Esophagus (tissue), 2 donors: ENCODE measurements at regions not wholly inside any gene's neighbourhood (a gene's known extent, or its start where the extent isn't known, plus 50 kb on each side); places are given as distances from the start of the nearest gene placed in this dataset.

Experiments
- H3K27ac ChIP-seq, 2 donors: one replicate each; pipeline ENCODE4 v1.5.1; 2013; ENCODE audit warnings: low read depth in 2 of 2, mild to moderate bottlenecking in 2 of 2, inconsistent platforms in 1 of 2, low read length in 1 of 2, moderate library complexity in 1 of 2
- H3K27me3 ChIP-seq, 2 donors: one replicate each; pipeline ENCODE4 v1.6.1; 2013; ENCODE audit warnings: low read length in 2 of 2, control low read depth in 1 of 2, mild to moderate bottlenecking in 1 of 2; ENCODE audit not compliant: insufficient read depth in 2 of 2, control insufficient read depth in 1 of 2
- H3K36me3 ChIP-seq, 2 donors: one replicate each; pipeline ENCODE4 v1.6.1; 2013; ENCODE audit warnings: low read length in 1 of 2; ENCODE audit not compliant: control insufficient read depth in 2 of 2, insufficient read depth in 2 of 2
- H3K4me1 ChIP-seq, 2 donors: one replicate each; pipeline ENCODE4 v1.6.1; 2013; ENCODE audit warnings: low read length in 1 of 2; ENCODE audit not compliant: control insufficient read depth in 2 of 2, insufficient read depth in 2 of 2
- H3K4me3 ChIP-seq, 2 donors: one replicate each; pipeline ENCODE4 v1.5.1; 2013; ENCODE audit warnings: low read length in 2 of 2, mild to moderate bottlenecking in 2 of 2, low read depth in 1 of 2, moderate library complexity in 1 of 2
- H3K9me3 ChIP-seq, 2 donors: one replicate each; pipeline ENCODE4 v1.6.1; 2013; ENCODE audit warnings: mild to moderate bottlenecking in 2 of 2, low read depth in 1 of 2, low read length in 1 of 2, moderate library complexity in 1 of 2; ENCODE audit not compliant: control insufficient read depth in 2 of 2, insufficient read depth in 1 of 2
- WGBS, 2 donors: extraction: QIAGEN DNeasy Blood & Tissue Kit; methylation state at CpG; one replicate each; pipeline ENCODE4 v1.1.7; 2013; 5-methylcytosine and 5-hydroxymethylcytosine counted together
- donor health status: healthy with polysubstance abuse.
- donor health status: Bipolar disorder and iron deficiency.

DNA sequence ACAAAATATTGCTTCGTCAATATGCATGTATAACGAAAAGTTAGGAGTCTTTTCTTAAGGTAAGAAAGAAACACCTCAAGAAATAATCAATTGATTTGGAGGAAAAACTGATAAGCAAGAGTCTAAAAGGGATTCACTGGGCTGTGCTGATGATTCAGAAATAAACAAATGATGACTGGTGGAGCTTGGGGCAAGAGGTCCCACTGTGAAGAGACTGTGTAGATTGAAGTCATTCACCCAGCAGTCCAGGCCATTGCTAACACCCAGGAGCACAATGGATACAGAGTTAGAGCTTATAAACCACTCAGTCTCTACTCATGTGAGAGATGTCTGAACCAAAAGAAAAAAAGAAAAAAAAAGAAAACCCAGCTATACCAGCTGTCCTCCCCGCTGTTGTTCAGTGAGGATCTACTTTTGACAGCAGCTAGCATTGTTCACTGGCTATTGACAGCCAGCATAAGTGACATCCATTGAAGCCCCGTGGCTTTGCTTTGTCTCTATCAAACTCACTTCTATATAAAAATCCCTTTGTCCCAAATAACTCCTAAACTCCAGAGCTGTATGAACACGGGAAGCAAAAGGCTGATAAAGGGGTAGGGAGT lies 255.5 kb downstream of the KCTD12 start:
- no peaks in the 10 kb centered on the region for H3K27me3 ChIP-seq
- no peaks in the 10 kb centered on the region for H3K9me3 ChIP-seq
- 75% methylated on average over 5 of the region's 5 CpGs for WGBS, 2 donors
- H3K4me3 ChIP-seq, result no peak overlapping the region
- H3K36me3 ChIP-seq, result no peaks in the 10 kb centered on the region
- no peaks in the 10 kb centered on the region for H3K4me1 ChIP-seq
- no peak overlapping the region for H3K27ac ChIP-seq

GRCh38 chr13:76622315-76623040 lies 263.7 kb downstream of the KCTD12 start:
- Histone ChIP-seq H3K9me3 (no peaks in the 10 kb centered on the region), H3K4me1 (no peaks in the 10 kb centered on the region), H3K36me3 (no peaks in the 10 kb centered on the region), H3K27ac (no peak overlapping the region), H3K4me3 (no peak overlapping the region), H3K27me3 (no peaks in the 10 kb centered on the region)
- 62 to 68% methylated on average over 1 of the region's 1 CpG for WGBS, 2 donors

- no peaks in the 10 kb centered on the region for H3K9me3 ChIP-seq
- H3K27ac ChIP-seq, result no peak overlapping the region
- no peak overlapping the region for H3K4me3 ChIP-seq
- no peaks in the 10 kb centered on the region for H3K4me1 ChIP-seq
- H3K36me3 ChIP-seq, result no peaks in the 10 kb centered on the region
- no peaks in the 10 kb centered on the region for H3K27me3 ChIP-seq
These were observed 264.5 kb downstream of the KCTD12 start for GRCh38 chr13:76621705-76622104.

GRCh38 chr13:76620036-76620435 lies 266.2 kb downstream of the KCTD12 start:
- Histone ChIP-seq H3K4me3 (no peak overlapping the region), H3K27me3 (no peaks in the 10 kb centered on the region), H3K9me3 (no peaks in the 10 kb centered on the region), H3K27ac (no peak overlapping the region), H3K36me3 (no peaks in the 10 kb centered on the region), H3K4me1 (no peaks in the 10 kb centered on the region)
- 82 to 83% methylated on average over 5 of the region's 5 CpGs for WGBS, 2 donors

- Histone ChIP-seq H3K4me1 (no peaks in the 10 kb centered on the region), H3K36me3 (no peaks in the 10 kb centered on the region), H3K27ac (no peak overlapping the region), H3K27me3 (no peaks in the 10 kb centered on the region), H3K4me3 (no peak overlapping the region), H3K9me3 (no peaks in the 10 kb centered on the region)
These were observed 266.6 kb downstream of the KCTD12 start for GRCh38 chr13:76619631-76620030.

DNA sequence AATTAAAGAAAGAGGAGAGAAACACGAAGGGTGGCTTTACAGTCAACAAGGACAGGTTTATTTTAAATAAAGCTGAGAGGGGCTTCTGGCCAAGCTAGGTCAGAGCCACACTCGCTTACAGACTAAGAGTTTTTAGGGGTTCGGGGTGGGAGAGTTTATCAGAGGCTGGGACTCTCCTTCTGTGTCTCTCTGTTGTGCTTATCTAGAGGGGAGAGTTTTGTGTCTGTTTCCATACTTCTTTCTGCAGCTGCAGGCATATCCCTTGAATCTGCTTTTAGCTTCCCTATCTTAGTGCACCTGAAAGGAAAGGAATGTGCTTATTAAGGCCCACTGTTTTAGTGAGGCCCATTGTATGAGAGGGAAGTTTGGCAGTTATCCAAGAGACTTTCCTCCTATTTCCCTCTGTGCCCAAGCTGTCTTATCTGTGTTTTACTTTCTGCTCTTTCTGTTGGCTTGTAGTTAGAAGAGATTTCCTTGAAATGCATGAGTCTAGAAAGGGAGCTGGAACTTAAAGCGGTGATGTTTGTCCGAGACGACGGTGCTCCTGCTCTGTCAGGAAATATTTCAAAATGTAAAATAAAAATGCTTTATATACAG lies 275.3 kb downstream of the KCTD12 start:
- H3K27ac ChIP-seq, result no peak overlapping the region
- H3K27me3 ChIP-seq, result no peaks in the 10 kb centered on the region
- 77 to 80% methylated on average over 7 of the region's 7 CpGs for WGBS, 2 donors
- peaks cover 0 to 2% of the 10 kb centered on the region in 2 donors for H3K9me3 ChIP-seq
- H3K4me1 ChIP-seq, result no peaks in the 10 kb centered on the region
- no peak overlapping the region for H3K4me3 ChIP-seq
- H3K36me3 ChIP-seq, result no peaks in the 10 kb centered on the region

- H3K27me3 ChIP-seq, result no peaks in the 10 kb centered on the region
- no peaks in the 10 kb centered on the region for H3K4me1 ChIP-seq
- no peak overlapping the region for H3K4me3 ChIP-seq
- H3K9me3 ChIP-seq, result peaks cover 0 to 2% of the 10 kb centered on the region in 2 donors
- H3K27ac ChIP-seq, result no peak overlapping the region
- no peaks in the 10 kb centered on the region for H3K36me3 ChIP-seq
- WGBS, 2 donors, result 77 to 85% methylated on average over 2 of the region's 2 CpGs
These were observed 276.6 kb downstream of the KCTD12 start for GRCh38 chr13:76609643-76610042.

- Histone ChIP-seq H3K4me3 (no peak overlapping the region), H3K9me3 (peaks cover 0 to 2% of the 10 kb centered on the region in 2 donors), H3K4me1 (no peaks in the 10 kb centered on the region), H3K27ac (no peak overlapping the region), H3K27me3 (no peaks in the 10 kb centered on the region), H3K36me3 (no peaks in the 10 kb centered on the region)
- 40 to 48% methylated on average over 1 of the region's 1 CpG for WGBS, 2 donors
These were observed 278.3 kb downstream of the KCTD12 start for GRCh38 chr13:76607866-76608265.

DNA sequence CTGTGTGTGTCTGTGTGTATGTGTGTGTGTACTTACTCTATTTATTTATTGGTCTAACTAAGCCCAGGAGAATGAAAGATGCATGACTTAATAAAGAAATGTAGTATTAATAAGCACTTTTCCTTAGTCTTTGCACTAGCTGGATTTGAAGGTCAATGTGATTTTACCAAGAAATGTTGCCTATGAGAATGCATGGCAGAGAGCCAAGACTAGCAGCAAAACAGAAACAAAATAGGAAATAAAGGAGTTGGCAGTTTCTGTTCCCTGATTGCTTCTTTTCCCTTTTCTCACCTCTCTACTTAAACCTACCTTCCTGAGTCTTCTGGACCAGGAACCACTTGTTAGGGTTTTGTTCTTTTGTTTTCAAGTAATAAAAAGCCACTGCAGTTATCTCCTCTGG lies 286.1 kb downstream of the KCTD12 start:
- no peaks in the 10 kb centered on the region for H3K9me3 ChIP-seq
- no peaks in the 10 kb centered on the region for H3K4me1 ChIP-seq
- no peak overlapping the region for H3K4me3 ChIP-seq
- H3K36me3 ChIP-seq, result no peaks in the 10 kb centered on the region
- H3K27me3 ChIP-seq, result no peaks in the 10 kb centered on the region
- no peak overlapping the region for H3K27ac ChIP-seq

DNA sequence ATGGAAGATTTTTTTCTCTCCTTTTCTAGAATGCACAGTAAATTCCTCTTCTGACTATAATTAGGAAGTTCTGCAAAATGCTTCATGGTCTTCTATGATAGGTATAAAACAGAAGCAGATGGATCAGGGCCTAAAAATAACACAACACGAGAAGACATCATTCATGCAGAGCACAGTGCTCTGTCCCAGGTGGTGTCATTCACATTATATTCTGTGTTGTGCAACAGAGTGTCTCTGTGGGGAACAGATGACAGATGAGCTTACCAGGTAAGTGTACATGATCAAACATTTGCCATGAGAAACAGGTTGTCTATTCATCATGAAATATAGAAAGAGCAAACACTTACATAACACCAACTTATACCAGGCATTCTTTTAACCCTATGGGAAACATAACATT lies 288.3 kb downstream of the KCTD12 start:
- Histone ChIP-seq H3K36me3 (no peaks in the 10 kb centered on the region), H3K27me3 (no peaks in the 10 kb centered on the region), H3K9me3 (no peaks in the 10 kb centered on the region), H3K4me1 (no peaks in the 10 kb centered on the region), H3K27ac (no peak overlapping the region), H3K4me3 (no peak overlapping the region)
- 46 to 52% methylated on average over 1 of the region's 1 CpG for WGBS, 2 donors
